Kidney (tissue), 13 donors: ENCODE measurements at regions not wholly inside any gene's neighbourhood (a gene's known extent, or its start where the extent isn't known, plus 50 kb on each side); places are given as distances from the start of the nearest gene placed in this dataset.

Experiments used
- DNase-seq, 5 donors: peaks; one replicate each; pipeline ENCODE4 v3.0.0-alpha.2; 2013 to 2020
- FAIRE-seq: peaks from 2 replicates; lab custom pipeline; 2012; peaks lifted over from hg19 to GRCh38; lab: Jason Lieb, UNC
- H3K27ac ChIP-seq, 2 donors: one replicate each; pipeline ENCODE4 v1.7.0; 2013; ENCODE audit warnings: low read depth in 2 of 2, low read length in 2 of 2, inconsistent platforms in 1 of 2
- H3K27me3 ChIP-seq: one replicate; pipeline ENCODE4 v1.7.1; 2013; ENCODE audit warnings: low read length, inconsistent platforms; ENCODE audit not compliant: control insufficient read depth, insufficient read depth
- H3K36me3 ChIP-seq, 3 donors: one replicate each; pipeline versions ENCODE4 v1.7.0 to v1.7.1; 2013; ENCODE audit warnings: low read length in 3 of 3, control low read depth in 1 of 3, inconsistent platforms in 1 of 3; ENCODE audit not compliant: insufficient read depth in 3 of 3, control insufficient read depth in 2 of 3
- H3K4me1 ChIP-seq, 3 donors: one replicate each; pipeline versions ENCODE4 v1.7.0 to v1.7.1; 2013; ENCODE audit warnings: low read length in 3 of 3, inconsistent platforms in 1 of 3, low read depth in 1 of 3; ENCODE audit not compliant: control insufficient read depth in 2 of 3, insufficient read depth in 2 of 3
- H3K4me3 ChIP-seq, 3 donors: one replicate each; pipeline versions ENCODE4 v1.7.0 to v1.8.1; 2013; ENCODE audit warnings: low read length in 3 of 3, control low read depth in 1 of 3, inconsistent platforms in 1 of 3
- H3K9ac ChIP-seq, 3 donors: one replicate each; pipeline versions ENCODE4 v1.7.0 to v1.7.1; 2013; ENCODE audit warnings: low read length in 3 of 3, control low read depth in 1 of 3, inconsistent platforms in 1 of 3
- H3K9me3 ChIP-seq, 3 donors: one replicate each; pipeline versions ENCODE4 v1.7.0 to v1.7.1; 2013; ENCODE audit warnings: low read length in 3 of 3, control low read depth in 1 of 3, inconsistent platforms in 1 of 3; ENCODE audit not compliant: control insufficient read depth in 2 of 3, insufficient read depth in 1 of 3
- intact Hi-C: fragments of 100-400 bp; cut with DNase I; formaldehyde crosslinking; loops from one replicate; pipeline ENCODE4 v1.11.1; 2022
- TF ChIP-seq, protein P1 (sequence below): IDR thresholded peaks from 3 replicates; pipeline ENCODE4 v1.5.1; 2012; ENCODE audit warnings: mild to moderate bottlenecking, moderate library complexity, borderline replicate concordance; ENCODE audit not compliant: insufficient read depth; ENCODE audit errors: extremely low read depth
- donor health status: control.
- donor health status: control.
- donor health status: control.
- donor health status: control.
- donor health status: control.
- donor health status: DM: yes; HTN: yes; CAD: no.
- donor health status: Normal renal cell carcinoma (clear cell type).

- no peak for FAIRE-seq
- TF ChIP-seq, protein P1, sequence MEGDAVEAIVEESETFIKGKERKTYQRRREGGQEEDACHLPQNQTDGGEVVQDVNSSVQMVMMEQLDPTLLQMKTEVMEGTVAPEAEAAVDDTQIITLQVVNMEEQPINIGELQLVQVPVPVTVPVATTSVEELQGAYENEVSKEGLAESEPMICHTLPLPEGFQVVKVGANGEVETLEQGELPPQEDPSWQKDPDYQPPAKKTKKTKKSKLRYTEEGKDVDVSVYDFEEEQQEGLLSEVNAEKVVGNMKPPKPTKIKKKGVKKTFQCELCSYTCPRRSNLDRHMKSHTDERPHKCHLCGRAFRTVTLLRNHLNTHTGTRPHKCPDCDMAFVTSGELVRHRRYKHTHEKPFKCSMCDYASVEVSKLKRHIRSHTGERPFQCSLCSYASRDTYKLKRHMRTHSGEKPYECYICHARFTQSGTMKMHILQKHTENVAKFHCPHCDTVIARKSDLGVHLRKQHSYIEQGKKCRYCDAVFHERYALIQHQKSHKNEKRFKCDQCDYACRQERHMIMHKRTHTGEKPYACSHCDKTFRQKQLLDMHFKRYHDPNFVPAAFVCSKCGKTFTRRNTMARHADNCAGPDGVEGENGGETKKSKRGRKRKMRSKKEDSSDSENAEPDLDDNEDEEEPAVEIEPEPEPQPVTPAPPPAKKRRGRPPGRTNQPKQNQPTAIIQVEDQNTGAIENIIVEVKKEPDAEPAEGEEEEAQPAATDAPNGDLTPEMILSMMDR, result no peak
- Histone ChIP-seq H3K9ac (no peak overlapping the region), H3K9me3 (no peaks in the 10 kb centered on the region), H3K4me3 (no peak overlapping the region), H3K4me1 (no peaks in the 10 kb centered on the region), H3K36me3 (no peaks in the 10 kb centered on the region), H3K27me3 (no peaks in the 10 kb centered on the region), H3K27ac (no peak overlapping the region)
- intact Hi-C loops, result no loop called here
- peak in 2 of 5 donors; percentile 5 to 45 for DNase-seq
Observed at GRCh38 chr22:44396021-44396726, 83.4 kb upstream of the SHISAL1 start.

- Histone ChIP-seq H3K9me3 (no peaks in the 10 kb centered on the region), H3K9ac (no peak overlapping the region), H3K27me3 (no peaks in the 10 kb centered on the region), H3K36me3 (no peaks in the 10 kb centered on the region), H3K4me1 (no peaks in the 10 kb centered on the region), H3K4me3 (no peak overlapping the region), H3K27ac (no peak overlapping the region)
- intact Hi-C loops, result no loop called here
- FAIRE-seq (no peak), DNase-seq (peak in 3 of 5 donors; percentile 9 to 56 (median 37))
- TF ChIP-seq, protein P1, result no peak
Observed at GRCh38 chr22:44395118-44396005, 82.6 kb upstream of the SHISAL1 start.

DNA sequence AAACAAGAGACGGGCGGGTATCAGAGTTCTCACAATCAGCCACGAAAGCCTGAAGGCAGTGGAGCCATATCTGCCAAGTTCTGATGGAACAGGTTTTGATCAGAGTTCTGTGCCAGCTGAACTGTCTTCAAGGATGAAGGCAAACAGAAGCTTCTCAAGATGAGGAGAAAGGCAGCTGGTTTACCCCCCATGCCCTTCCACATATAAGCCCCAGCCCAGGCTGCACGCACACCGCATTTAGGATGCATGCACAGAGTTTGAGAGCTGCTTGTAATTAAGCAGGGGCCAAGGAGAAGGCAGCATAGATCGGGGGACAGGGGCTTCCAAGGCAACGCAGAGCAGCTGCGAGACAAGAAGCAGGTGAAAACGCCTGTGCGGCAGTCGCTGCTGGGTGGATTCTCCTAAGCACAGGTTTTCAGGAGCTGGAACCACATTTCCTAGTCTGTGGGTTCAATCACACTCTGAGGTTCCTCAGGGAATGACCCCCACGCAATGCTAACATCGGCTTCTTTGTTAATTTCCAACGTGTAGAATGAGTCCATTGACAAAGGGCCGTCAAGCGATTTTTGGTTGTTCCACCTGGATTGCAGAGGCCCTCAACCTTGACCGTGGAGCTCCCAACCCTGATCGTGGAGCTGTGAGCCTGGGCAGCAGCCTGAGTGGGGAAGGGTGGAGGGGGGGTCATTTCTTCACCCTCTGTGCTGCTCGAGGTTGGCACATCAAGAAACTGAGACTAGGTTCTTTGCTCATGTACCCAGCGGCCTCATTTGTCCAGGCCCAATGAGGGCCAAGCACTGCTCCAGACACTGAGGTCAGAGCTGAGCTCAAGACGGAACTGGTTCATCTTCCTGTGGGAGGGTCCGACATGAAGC, 81.7 kb upstream of the SHISAL1 start:
- FAIRE-seq, result no peak
- no peaks in the 10 kb centered on the region for H3K4me1 ChIP-seq
- no peaks in the 10 kb centered on the region for H3K36me3 ChIP-seq
- H3K9ac ChIP-seq, result no peak overlapping the region
- DNase-seq, result peak; percentile 35 to 66 (median 53)
- H3K27me3 ChIP-seq, result no peaks in the 10 kb centered on the region
- no peak overlapping the region for H3K4me3 ChIP-seq
- intact Hi-C loops, result no loop called here
- H3K27ac ChIP-seq, result no peak overlapping the region
- no peaks in the 10 kb centered on the region for H3K9me3 ChIP-seq
- TF ChIP-seq, protein P1, result no peak
